ENCODE measurements at regions not wholly inside any gene's neighbourhood (a gene's known extent, or its start where the extent isn't known, plus 50 kb on each side); places are given as distances from the start of the nearest gene placed in this dataset.

DNA sequence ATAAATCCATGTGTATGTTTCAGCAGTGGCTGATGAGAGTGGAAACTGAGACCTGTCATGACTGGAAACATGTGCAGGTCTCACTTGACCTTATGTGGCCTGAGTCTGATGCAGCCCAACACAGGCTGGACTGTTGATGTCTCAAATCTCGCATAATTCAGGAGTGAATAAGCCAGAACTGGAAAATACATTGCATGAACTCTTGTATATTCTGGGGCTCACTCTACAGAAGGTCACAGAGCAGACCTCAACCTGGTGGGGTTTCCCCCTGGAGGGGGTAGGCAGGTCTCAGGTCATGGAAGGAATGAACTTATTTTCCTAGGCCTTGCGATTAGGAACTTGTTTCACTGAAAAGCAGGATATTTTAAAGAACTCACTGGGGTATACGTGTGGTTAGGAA, 146.3 kb upstream of the THUMPD2 start:
- Histone ChIP-seq H3K27me3 (ENCODE audit: insufficient read depth) (no peaks in the 10 kb centered on the region), H3K4me3 (no peak overlapping the region), H3K79me2 (replicated peaks; ENCODE audit: insufficient read depth) (no peaks in the 10 kb centered on the region), H2AFZ (no peak overlapping the region), H3K4me1 (ENCODE audit: insufficient read depth) (peaks cover 19% of the 10 kb centered on the region), H3K4me2 (no peak overlapping the region), H3K9me2 (ENCODE audit: insufficient read depth) (peaks cover 21% of the 10 kb centered on the region), H4K20me1 (replicated peaks; ENCODE audit: insufficient read depth) (no peaks in the 10 kb centered on the region), H3K27ac (ENCODE audit: low read depth) (no peak overlapping the region), H3F3A (replicated peaks; ENCODE audit: low read depth) (no peaks in the 10 kb centered on the region), H3K36me3 (ENCODE audit: insufficient read depth) (no peaks in the 10 kb centered on the region)
- H3K4me3 Mint-ChIP-seq: no peak overlapping the region
- DNase-seq (ENCODE audit: low spot score) (no peak), ATAC-seq (no peak)
- H3K9me3 Mint-ChIP-seq: no peaks in the 10 kb centered on the region
- H3K27ac Mint-ChIP-seq: no peak overlapping the region; the same call in 1 of the 2 replicates
- peaks cover 24% of the 10 kb centered on the region for H3K4me1 Mint-ChIP-seq
- no peaks in the 10 kb centered on the region for H3K36me3 Mint-ChIP-seq (ENCODE audit: low read depth)
- peaks cover 2% of the 10 kb centered on the region for H3K27me3 Mint-ChIP-seq (ENCODE audit: insufficient read depth, low read depth, poor library complexity)
- TF ChIP-seq, protein P1, sequence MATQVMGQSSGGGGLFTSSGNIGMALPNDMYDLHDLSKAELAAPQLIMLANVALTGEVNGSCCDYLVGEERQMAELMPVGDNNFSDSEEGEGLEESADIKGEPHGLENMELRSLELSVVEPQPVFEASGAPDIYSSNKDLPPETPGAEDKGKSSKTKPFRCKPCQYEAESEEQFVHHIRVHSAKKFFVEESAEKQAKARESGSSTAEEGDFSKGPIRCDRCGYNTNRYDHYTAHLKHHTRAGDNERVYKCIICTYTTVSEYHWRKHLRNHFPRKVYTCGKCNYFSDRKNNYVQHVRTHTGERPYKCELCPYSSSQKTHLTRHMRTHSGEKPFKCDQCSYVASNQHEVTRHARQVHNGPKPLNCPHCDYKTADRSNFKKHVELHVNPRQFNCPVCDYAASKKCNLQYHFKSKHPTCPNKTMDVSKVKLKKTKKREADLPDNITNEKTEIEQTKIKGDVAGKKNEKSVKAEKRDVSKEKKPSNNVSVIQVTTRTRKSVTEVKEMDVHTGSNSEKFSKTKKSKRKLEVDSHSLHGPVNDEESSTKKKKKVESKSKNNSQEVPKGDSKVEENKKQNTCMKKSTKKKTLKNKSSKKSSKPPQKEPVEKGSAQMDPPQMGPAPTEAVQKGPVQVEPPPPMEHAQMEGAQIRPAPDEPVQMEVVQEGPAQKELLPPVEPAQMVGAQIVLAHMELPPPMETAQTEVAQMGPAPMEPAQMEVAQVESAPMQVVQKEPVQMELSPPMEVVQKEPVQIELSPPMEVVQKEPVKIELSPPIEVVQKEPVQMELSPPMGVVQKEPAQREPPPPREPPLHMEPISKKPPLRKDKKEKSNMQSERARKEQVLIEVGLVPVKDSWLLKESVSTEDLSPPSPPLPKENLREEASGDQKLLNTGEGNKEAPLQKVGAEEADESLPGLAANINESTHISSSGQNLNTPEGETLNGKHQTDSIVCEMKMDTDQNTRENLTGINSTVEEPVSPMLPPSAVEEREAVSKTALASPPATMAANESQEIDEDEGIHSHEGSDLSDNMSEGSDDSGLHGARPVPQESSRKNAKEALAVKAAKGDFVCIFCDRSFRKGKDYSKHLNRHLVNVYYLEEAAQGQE (IDR thresholded peaks at IDR 0.05; ENCODE audit: unreplicated experiment): no peak
- TF ChIP-seq, protein P2, sequence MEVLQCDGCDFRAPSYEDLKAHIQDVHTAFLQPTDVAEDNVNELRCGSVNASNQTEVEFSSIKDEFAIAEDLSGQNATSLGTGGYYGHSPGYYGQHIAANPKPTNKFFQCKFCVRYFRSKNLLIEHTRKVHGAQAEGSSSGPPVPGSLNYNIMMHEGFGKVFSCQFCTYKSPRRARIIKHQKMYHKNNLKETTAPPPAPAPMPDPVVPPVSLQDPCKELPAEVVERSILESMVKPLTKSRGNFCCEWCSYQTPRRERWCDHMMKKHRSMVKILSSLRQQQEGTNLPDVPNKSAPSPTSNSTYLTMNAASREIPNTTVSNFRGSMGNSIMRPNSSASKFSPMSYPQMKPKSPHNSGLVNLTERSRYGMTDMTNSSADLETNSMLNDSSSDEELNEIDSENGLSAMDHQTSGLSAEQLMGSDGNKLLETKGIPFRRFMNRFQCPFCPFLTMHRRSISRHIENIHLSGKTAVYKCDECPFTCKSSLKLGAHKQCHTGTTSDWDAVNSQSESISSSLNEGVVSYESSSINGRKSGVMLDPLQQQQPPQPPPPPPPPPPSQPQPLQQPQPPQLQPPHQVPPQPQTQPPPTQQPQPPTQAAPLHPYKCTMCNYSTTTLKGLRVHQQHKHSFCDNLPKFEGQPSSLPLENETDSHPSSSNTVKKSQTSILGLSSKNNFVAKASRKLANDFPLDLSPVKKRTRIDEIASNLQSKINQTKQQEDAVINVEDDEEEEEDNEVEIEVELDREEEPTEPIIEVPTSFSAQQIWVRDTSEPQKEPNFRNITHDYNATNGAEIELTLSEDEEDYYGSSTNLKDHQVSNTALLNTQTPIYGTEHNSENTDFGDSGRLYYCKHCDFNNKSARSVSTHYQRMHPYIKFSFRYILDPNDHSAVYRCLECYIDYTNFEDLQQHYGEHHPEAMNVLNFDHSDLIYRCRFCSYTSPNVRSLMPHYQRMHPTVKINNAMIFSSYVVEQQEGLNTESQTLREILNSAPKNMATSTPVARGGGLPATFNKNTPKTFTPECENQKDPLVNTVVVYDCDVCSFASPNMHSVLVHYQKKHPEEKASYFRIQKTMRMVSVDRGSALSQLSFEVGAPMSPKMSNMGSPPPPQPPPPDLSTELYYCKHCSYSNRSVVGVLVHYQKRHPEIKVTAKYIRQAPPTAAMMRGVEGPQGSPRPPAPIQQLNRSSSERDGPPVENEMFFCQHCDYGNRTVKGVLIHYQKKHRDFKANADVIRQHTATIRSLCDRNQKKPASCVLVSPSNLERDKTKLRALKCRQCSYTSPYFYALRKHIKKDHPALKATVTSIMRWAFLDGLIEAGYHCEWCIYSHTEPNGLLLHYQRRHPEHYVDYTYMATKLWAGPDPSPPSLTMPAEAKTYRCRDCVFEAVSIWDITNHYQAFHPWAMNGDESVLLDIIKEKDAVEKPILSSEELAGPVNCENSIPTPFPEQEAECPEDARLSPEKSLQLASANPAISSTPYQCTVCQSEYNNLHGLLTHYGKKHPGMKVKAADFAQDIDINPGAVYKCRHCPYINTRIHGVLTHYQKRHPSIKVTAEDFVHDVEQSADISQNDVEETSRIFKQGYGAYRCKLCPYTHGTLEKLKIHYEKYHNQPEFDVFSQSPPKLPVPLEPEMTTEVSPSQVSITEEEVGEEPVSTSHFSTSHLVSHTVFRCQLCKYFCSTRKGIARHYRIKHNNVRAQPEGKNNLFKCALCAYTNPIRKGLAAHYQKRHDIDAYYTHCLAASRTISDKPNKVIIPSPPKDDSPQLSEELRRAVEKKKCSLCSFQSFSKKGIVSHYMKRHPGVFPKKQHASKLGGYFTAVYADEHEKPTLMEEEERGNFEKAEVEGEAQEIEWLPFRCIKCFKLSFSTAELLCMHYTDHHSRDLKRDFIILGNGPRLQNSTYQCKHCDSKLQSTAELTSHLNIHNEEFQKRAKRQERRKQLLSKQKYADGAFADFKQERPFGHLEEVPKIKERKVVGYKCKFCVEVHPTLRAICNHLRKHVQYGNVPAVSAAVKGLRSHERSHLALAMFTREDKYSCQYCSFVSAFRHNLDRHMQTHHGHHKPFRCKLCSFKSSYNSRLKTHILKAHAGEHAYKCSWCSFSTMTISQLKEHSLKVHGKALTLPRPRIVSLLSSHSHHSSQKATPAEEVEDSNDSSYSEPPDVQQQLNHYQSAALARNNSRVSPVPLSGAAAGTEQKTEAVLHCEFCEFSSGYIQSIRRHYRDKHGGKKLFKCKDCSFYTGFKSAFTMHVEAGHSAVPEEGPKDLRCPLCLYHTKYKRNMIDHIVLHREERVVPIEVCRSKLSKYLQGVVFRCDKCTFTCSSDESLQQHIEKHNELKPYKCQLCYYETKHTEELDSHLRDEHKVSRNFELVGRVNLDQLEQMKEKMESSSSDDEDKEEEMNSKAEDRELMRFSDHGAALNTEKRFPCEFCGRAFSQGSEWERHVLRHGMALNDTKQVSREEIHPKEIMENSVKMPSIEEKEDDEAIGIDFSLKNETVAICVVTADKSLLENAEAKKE (CRISPR knock-in tag; IDR thresholded peaks at IDR 0.05): no peak
- TF ChIP-seq, protein P3, sequence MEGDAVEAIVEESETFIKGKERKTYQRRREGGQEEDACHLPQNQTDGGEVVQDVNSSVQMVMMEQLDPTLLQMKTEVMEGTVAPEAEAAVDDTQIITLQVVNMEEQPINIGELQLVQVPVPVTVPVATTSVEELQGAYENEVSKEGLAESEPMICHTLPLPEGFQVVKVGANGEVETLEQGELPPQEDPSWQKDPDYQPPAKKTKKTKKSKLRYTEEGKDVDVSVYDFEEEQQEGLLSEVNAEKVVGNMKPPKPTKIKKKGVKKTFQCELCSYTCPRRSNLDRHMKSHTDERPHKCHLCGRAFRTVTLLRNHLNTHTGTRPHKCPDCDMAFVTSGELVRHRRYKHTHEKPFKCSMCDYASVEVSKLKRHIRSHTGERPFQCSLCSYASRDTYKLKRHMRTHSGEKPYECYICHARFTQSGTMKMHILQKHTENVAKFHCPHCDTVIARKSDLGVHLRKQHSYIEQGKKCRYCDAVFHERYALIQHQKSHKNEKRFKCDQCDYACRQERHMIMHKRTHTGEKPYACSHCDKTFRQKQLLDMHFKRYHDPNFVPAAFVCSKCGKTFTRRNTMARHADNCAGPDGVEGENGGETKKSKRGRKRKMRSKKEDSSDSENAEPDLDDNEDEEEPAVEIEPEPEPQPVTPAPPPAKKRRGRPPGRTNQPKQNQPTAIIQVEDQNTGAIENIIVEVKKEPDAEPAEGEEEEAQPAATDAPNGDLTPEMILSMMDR (conservative IDR thresholded peaks at IDR 0.05; ENCODE audit: low read depth in 2 of 2): no peak
- TF ChIP-seq CREB1 (CRISPR knock-in tag; IDR thresholded peaks at IDR 0.05; ENCODE audit: low read depth): no peak
- TF ChIP-seq, protein P4, sequence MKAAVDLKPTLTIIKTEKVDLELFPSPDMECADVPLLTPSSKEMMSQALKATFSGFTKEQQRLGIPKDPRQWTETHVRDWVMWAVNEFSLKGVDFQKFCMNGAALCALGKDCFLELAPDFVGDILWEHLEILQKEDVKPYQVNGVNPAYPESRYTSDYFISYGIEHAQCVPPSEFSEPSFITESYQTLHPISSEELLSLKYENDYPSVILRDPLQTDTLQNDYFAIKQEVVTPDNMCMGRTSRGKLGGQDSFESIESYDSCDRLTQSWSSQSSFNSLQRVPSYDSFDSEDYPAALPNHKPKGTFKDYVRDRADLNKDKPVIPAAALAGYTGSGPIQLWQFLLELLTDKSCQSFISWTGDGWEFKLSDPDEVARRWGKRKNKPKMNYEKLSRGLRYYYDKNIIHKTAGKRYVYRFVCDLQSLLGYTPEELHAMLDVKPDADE (IDR thresholded peaks at IDR 0.05): no peak
- no peak for TF ChIP-seq POLR2AphosphoS5 (IDR thresholded peaks at IDR 0.05; ENCODE audit: low read depth)
- TF ChIP-seq ZNF331 (CRISPR knock-in tag; IDR thresholded peaks at IDR 0.05; ENCODE audit: low read depth): no peak
- TF ChIP-seq EZH2 (IDR thresholded peaks at IDR 0.05; ENCODE audit: low read depth, unreplicated experiment): no peak
- no peak for TF ChIP-seq ZNF114 (CRISPR knock-in tag; IDR thresholded peaks at IDR 0.05)
- TF ChIP-seq NANOG (IDR thresholded peaks at IDR 0.05; ENCODE audit: borderline replicate concordance): no peak
- TF ChIP-seq EZH2phosphoT487 (IDR thresholded peaks at IDR 0.05; ENCODE audit: unreplicated experiment): no peak
- TF ChIP-seq STAT1 (IDR thresholded peaks at IDR 0.05; ENCODE audit: unreplicated experiment): no peak
- no peak for TF ChIP-seq JUNB (IDR thresholded peaks at IDR 0.05; ENCODE audit: unreplicated experiment)

Data from GM23338 (cell line).